Muscle of leg (tissue), 3 donors: ENCODE measurements at regions not wholly inside any gene's neighbourhood (a gene's known extent, or its start where the extent isn't known, plus 50 kb on each side); places are given as distances from the start of the nearest gene placed in this dataset.

Experiments
- DNase-seq: peaks from one replicate; pipeline ENCODE4 v3.0.0; 2013
- H3K27ac ChIP-seq: one replicate; pipeline ENCODE4 v1.5.1; 2013; ENCODE audit warnings: mild to moderate bottlenecking, low read length, control low read depth
- H3K27me3 ChIP-seq: one replicate; pipeline ENCODE4 v1.6.1; 2013; ENCODE audit warnings: low read length; ENCODE audit not compliant: control insufficient read depth, insufficient read depth
- H3K36me3 ChIP-seq: one replicate; pipeline ENCODE4 v1.6.1; 2013; ENCODE audit warnings: low read length; ENCODE audit not compliant: control insufficient read depth, insufficient read depth
- H3K4me1 ChIP-seq: one replicate; pipeline ENCODE4 v1.6.1; 2013; ENCODE audit warnings: low read length; ENCODE audit not compliant: control insufficient read depth, insufficient read depth
- H3K4me3 ChIP-seq: one replicate; pipeline ENCODE4 v1.5.1; 2013; ENCODE audit warnings: low read length, control low read depth
- H3K9me3 ChIP-seq: replicated peaks from 2 replicates; pipeline ENCODE4 v1.6.1; 2013; ENCODE audit warnings: low read depth, low read length; ENCODE audit not compliant: control insufficient read depth
- WGBS: methylation state at CpG from one replicate; pipeline ENCODE4 v1.1.5; 2013; ENCODE audit warnings: missing lambda C conversion rate; ENCODE audit not compliant: insufficient coverage; 5-methylcytosine and 5-hydroxymethylcytosine counted together

- Histone ChIP-seq H3K36me3 (no peaks in the 10 kb centered on the region), H3K9me3 (no peaks in the 10 kb centered on the region), H3K4me3 (no peak overlapping the region), H3K27me3 (no peaks in the 10 kb centered on the region), H3K27ac (no peak overlapping the region), H3K4me1 (no peaks in the 10 kb centered on the region)
- no CpG with 5 or more reads among the region's 2 CpGs for WGBS
- DNase-seq: no peak
Measured at GRCh38 chr15:29434280-29434679, 164.7 kb upstream of the NSMCE3 start.

GRCh38 chr15:29433507-29434248 is 164.1 kb upstream of the NSMCE3 start:
- WGBS: 53% methylated on average over 3 of the region's 6 CpGs
- Histone ChIP-seq H3K4me3 (no peak overlapping the region), H3K9me3 (no peaks in the 10 kb centered on the region), H3K4me1 (no peaks in the 10 kb centered on the region), H3K27me3 (no peaks in the 10 kb centered on the region), H3K27ac (no peak overlapping the region), H3K36me3 (no peaks in the 10 kb centered on the region)
- no peak for DNase-seq

- Histone ChIP-seq H3K27me3 (no peaks in the 10 kb centered on the region), H3K27ac (no peak overlapping the region), H3K4me1 (no peaks in the 10 kb centered on the region), H3K4me3 (no peak overlapping the region), H3K9me3 (no peaks in the 10 kb centered on the region), H3K36me3 (no peaks in the 10 kb centered on the region)
- DNase-seq: no peak
- no CpG with 5 or more reads among the region's 2 CpGs for WGBS
Measured at GRCh38 chr15:29433050-29433318, 163.4 kb upstream of the NSMCE3 start.

GRCh38 chr15:29432191-29433049 is 162.8 kb upstream of the NSMCE3 start:
- no peaks in the 10 kb centered on the region for H3K36me3 ChIP-seq
- no peaks in the 10 kb centered on the region for H3K4me1 ChIP-seq
- 84% methylated on average over 11 of the region's 11 CpGs for WGBS
- DNase-seq: no peak
- H3K9me3 ChIP-seq: no peaks in the 10 kb centered on the region
- no peak overlapping the region for H3K4me3 ChIP-seq
- H3K27ac ChIP-seq: no peak overlapping the region
- no peaks in the 10 kb centered on the region for H3K27me3 ChIP-seq

GRCh38 chr15:29430831-29431230 is 161.2 kb upstream of the NSMCE3 start:
- H3K27ac ChIP-seq: no peak overlapping the region
- no peak overlapping the region for H3K4me3 ChIP-seq
- WGBS: 85% methylated on average over 4 of the region's 10 CpGs
- H3K9me3 ChIP-seq: no peaks in the 10 kb centered on the region
- no peak for DNase-seq
- no peaks in the 10 kb centered on the region for H3K36me3 ChIP-seq
- no peaks in the 10 kb centered on the region for H3K27me3 ChIP-seq
- no peaks in the 10 kb centered on the region for H3K4me1 ChIP-seq

- Histone ChIP-seq H3K27me3 (no peaks in the 10 kb centered on the region), H3K4me3 (no peak overlapping the region), H3K36me3 (no peaks in the 10 kb centered on the region), H3K4me1 (no peaks in the 10 kb centered on the region), H3K27ac (no peak overlapping the region), H3K9me3 (no peaks in the 10 kb centered on the region)
- DNase-seq: no peak
- WGBS: 86% methylated on average over 2 of the region's 4 CpGs
Measured at GRCh38 chr15:29430124-29430523, 160.5 kb upstream of the NSMCE3 start.

GRCh38 chr15:29429584-29429983 is 160.0 kb upstream of the NSMCE3 start:
- H3K27me3 ChIP-seq: no peaks in the 10 kb centered on the region
- no peak overlapping the region for H3K27ac ChIP-seq
- H3K4me3 ChIP-seq: no peak overlapping the region
- DNase-seq: no peak
- H3K9me3 ChIP-seq: no peaks in the 10 kb centered on the region
- H3K36me3 ChIP-seq: no peaks in the 10 kb centered on the region
- H3K4me1 ChIP-seq: no peaks in the 10 kb centered on the region
- WGBS: 96% methylated on average over 6 of the region's 13 CpGs

- H3K36me3 ChIP-seq: no peaks in the 10 kb centered on the region
- no peaks in the 10 kb centered on the region for H3K27me3 ChIP-seq
- no peak overlapping the region for H3K4me3 ChIP-seq
- no peak overlapping the region for H3K27ac ChIP-seq
- DNase-seq: no peak
- no peaks in the 10 kb centered on the region for H3K4me1 ChIP-seq
- peaks cover 2% of the 10 kb centered on the region for H3K9me3 ChIP-seq
- WGBS: 93% methylated on average over 3 of the region's 7 CpGs
Measured at GRCh38 chr15:29428925-29429573, 159.4 kb upstream of the NSMCE3 start.

GRCh38 chr15:29425864-29426263 is 156.2 kb upstream of the NSMCE3 start:
- Histone ChIP-seq H3K4me1 (no peaks in the 10 kb centered on the region), H3K4me3 (no peak overlapping the region), H3K36me3 (no peaks in the 10 kb centered on the region), H3K9me3 (peaks cover 2% of the 10 kb centered on the region), H3K27me3 (no peaks in the 10 kb centered on the region), H3K27ac (no peak overlapping the region)
- DNase-seq: no peak

- H3K27me3 ChIP-seq: no peaks in the 10 kb centered on the region
- DNase-seq: no peak
- peaks cover 2% of the 10 kb centered on the region for H3K9me3 ChIP-seq
- WGBS: no CpG with 5 or more reads among the region's 4 CpGs
- H3K36me3 ChIP-seq: no peaks in the 10 kb centered on the region
- no peak overlapping the region for H3K27ac ChIP-seq
- H3K4me1 ChIP-seq: no peaks in the 10 kb centered on the region
- no peak overlapping the region for H3K4me3 ChIP-seq
Measured at GRCh38 chr15:29424118-29424517, 154.5 kb upstream of the NSMCE3 start.
